ENCODE measurements at regions not wholly inside any gene's neighbourhood (a gene's known extent, or its start where the extent isn't known, plus 50 kb on each side); places are given as distances from the start of the nearest gene placed in this dataset.

- peak; percentile 6 for DNase-seq (ENCODE audit: low read depth)
- no peak overlapping the region for H3K4me3 ChIP-seq (replicated peaks; ENCODE audit: low read depth, low read length)
- TF ChIP-seq, protein P1, sequence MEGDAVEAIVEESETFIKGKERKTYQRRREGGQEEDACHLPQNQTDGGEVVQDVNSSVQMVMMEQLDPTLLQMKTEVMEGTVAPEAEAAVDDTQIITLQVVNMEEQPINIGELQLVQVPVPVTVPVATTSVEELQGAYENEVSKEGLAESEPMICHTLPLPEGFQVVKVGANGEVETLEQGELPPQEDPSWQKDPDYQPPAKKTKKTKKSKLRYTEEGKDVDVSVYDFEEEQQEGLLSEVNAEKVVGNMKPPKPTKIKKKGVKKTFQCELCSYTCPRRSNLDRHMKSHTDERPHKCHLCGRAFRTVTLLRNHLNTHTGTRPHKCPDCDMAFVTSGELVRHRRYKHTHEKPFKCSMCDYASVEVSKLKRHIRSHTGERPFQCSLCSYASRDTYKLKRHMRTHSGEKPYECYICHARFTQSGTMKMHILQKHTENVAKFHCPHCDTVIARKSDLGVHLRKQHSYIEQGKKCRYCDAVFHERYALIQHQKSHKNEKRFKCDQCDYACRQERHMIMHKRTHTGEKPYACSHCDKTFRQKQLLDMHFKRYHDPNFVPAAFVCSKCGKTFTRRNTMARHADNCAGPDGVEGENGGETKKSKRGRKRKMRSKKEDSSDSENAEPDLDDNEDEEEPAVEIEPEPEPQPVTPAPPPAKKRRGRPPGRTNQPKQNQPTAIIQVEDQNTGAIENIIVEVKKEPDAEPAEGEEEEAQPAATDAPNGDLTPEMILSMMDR (IDR thresholded peaks at IDR 0.05; ENCODE audit: low read length, missing control alignments): no peak
Observed at GRCh38 chr10:106242301-106242700, 922.2 kb downstream of the SORCS1 start.

DNA sequence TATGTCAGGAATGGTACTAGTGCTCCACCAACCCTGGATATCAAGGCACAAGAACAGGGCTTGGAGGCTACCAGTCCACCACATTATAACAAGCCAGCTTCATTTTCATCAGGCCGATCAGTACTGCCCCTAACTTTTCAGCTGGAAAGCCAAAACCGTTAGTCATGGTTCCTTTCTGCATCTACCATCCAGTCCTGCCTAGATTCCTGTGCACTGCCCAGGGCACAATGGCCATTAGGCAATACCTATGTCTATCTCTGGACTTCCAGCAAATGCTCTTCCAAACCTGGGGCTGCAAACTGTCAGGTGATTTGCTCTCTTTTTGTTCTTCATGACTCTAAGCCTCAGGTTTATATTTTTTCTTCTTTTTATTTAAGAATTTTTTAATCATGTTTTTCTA is 937.7 kb downstream of the SORCS1 start:
- TF ChIP-seq, protein P1 (IDR thresholded peaks at IDR 0.05; ENCODE audit: low read length, missing control alignments): no peak
- H3K4me3 ChIP-seq (replicated peaks; ENCODE audit: low read depth, low read length): no peak overlapping the region
- no peak for DNase-seq (ENCODE audit: low read depth)

DNA sequence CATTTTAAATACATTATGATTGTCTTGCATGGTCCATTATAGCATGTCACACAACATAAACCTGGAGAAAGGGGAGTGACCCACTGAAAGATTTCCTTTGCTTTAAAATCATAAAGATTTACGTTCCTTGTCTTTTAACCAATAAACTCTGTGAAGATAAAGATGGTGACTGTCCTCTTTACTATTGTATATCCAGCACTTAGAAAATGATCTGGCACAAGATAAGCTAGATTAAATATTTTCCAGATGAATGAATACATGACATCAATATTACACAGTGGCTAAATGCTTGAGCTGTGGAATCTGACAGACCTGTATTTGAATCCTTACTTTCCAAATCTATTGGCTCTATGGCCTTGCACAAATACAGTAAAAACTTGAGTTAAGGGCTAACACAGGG is 938.4 kb downstream of the SORCS1 start:
- no peak overlapping the region for H3K4me3 ChIP-seq (replicated peaks; ENCODE audit: low read depth, low read length)
- DNase-seq (ENCODE audit: low read depth): no peak
- TF ChIP-seq, protein P1 (IDR thresholded peaks at IDR 0.05; ENCODE audit: low read length, missing control alignments): no peak

DNA sequence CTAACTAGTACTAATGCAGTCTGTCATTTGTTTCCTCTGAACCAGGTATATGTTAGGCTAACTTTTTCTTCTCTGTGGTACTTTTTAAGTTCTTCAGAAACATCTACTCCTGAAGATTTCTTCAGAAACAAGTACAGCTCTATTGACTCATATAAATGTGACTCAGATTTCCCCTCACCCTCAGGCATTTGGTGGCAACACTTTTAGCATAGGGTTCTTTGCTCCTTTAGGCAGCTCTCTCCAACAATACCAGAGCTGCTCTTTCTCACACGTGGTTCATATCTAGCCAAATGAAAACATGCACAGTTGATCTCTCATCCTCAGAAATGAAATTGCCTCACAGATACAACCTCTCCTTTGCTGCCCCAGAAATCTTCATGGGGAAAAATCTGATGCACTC is 939.8 kb downstream of the SORCS1 start:
- no peak overlapping the region for H3K4me3 ChIP-seq (replicated peaks; ENCODE audit: low read depth, low read length)
- TF ChIP-seq, protein P1 (IDR thresholded peaks at IDR 0.05; ENCODE audit: low read length, missing control alignments): no peak
- peak; percentile 27 for DNase-seq (ENCODE audit: low read depth)

- no peak for DNase-seq (ENCODE audit: low read depth)
- no peak overlapping the region for H3K4me3 ChIP-seq (replicated peaks; ENCODE audit: low read depth, low read length)
- TF ChIP-seq, protein P1 (IDR thresholded peaks at IDR 0.05; ENCODE audit: low read length, missing control alignments): no peak
Observed at GRCh38 chr10:106217627-106218026, 946.9 kb downstream of the SORCS1 start.

DNA sequence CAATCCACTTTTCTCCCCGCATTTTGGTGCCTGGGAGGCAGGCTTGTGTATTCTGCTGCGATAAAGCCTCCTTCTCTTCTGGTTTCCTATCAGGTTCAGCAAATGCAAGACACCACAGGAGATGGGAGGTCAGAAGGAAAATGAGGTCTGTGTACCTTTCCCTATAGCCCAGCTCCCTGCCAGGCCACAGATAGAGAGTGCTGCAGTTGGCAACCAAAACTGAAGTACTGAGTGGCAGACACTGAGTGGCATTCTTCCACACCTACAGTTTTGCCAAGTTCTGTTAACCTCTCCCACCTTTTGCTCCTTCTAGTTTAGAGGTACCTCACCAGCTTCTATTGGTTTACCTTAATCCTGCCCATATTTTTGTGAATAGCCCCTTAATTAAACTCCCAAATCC is 948.4 kb downstream of the SORCS1 start:
- TF ChIP-seq, protein P1 (IDR thresholded peaks at IDR 0.05; ENCODE audit: low read length, missing control alignments): no peak
- H3K4me3 ChIP-seq (replicated peaks; ENCODE audit: low read depth, low read length): no peak overlapping the region
- no peak for DNase-seq (ENCODE audit: low read depth)

DNA sequence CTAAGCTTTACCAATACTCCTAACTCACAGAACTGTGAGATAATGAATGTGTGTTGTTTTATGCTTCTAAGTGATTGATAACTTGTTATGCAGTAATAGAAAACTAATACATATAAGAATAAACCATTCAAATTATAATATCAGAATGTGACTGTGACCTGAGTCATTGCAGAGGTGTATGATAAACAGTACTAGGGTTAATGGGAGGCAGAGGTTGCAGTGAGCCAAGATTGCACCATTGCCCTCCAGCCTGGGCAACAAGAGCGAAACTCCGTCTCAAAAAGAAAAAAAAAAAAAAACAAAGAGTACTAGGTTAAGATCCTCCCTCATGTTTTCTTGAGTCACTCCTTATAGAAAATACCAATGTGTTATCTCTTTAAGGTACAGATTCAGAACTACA is 950.3 kb downstream of the SORCS1 start:
- no peak for DNase-seq (ENCODE audit: low read depth)
- H3K4me3 ChIP-seq (replicated peaks; ENCODE audit: low read depth, low read length): no peak overlapping the region
- TF ChIP-seq, protein P1 (IDR thresholded peaks at IDR 0.05; ENCODE audit: low read length, missing control alignments): no peak
